NCI-H146 (cell line): ENCODE measurements at regions not wholly inside any gene's neighbourhood (a gene's known extent, or its start where the extent isn't known, plus 50 kb on each side); places are given as distances from the start of the nearest gene placed in this dataset.
A peak's percentile ranks its signal among the peaks of the same experiment; 100 is the strongest.

Experiments used
- DNase-seq: peaks from one replicate; lab custom pipeline; 2025; lab: John Stamatoyannopoulos, UW

- no peak for DNase-seq
Observed at GRCh38 chr3:44092497-44092896, 149.2 kb upstream of the TOPAZ1 start.

GRCh38 chr3:44093531-44093930, 148.2 kb upstream of the TOPAZ1 start:
- DNase-seq: no peak

GRCh38 chr3:44098656-44099415, 142.8 kb upstream of the TOPAZ1 start:
- no peak for DNase-seq

- DNase-seq: no peak
Observed at GRCh38 chr3:44099566-44100297, 142.0 kb upstream of the TOPAZ1 start.

- DNase-seq: no peak
Observed at GRCh38 chr3:44100298-44100695, 141.4 kb upstream of the TOPAZ1 start.

- DNase-seq: no peak
Observed at GRCh38 chr3:44104043-44104442, 137.6 kb upstream of the TOPAZ1 start.

GRCh38 chr3:44104668-44105321, 136.9 kb upstream of the TOPAZ1 start:
- DNase-seq: no peak

GRCh38 chr3:44105571-44105970, 136.1 kb upstream of the TOPAZ1 start:
- no peak for DNase-seq

GRCh38 chr3:44106756-44107155, 134.9 kb upstream of the TOPAZ1 start:
- no peak for DNase-seq

- DNase-seq: no peak
Observed at GRCh38 chr3:44108481-44108880, 133.2 kb upstream of the TOPAZ1 start.

- DNase-seq: no peak
Observed at GRCh38 chr3:44109771-44110361, 131.8 kb upstream of the TOPAZ1 start.

- DNase-seq: no peak
Observed at GRCh38 chr3:44110648-44111047, 131.0 kb upstream of the TOPAZ1 start.

GRCh38 chr3:44111482-44111881, 130.2 kb upstream of the TOPAZ1 start:
- no peak for DNase-seq

- DNase-seq: peak; percentile 35
Observed at GRCh38 chr3:44114142-44114541, 127.5 kb upstream of the TOPAZ1 start.

- no peak for DNase-seq
Observed at GRCh38 chr3:44117239-44117638, 124.4 kb upstream of the TOPAZ1 start.

- no peak for DNase-seq
Observed at GRCh38 chr3:44117736-44118135, 124.0 kb upstream of the TOPAZ1 start.

GRCh38 chr3:44120721-44121582, 120.7 kb upstream of the TOPAZ1 start:
- DNase-seq: no peak

GRCh38 chr3:44125246-44125645, 116.4 kb upstream of the TOPAZ1 start:
- no peak for DNase-seq

GRCh38 chr3:44125882-44126281, 115.8 kb upstream of the TOPAZ1 start:
- no peak for DNase-seq

GRCh38 chr3:44128057-44128775, 113.5 kb upstream of the TOPAZ1 start:
- no peak for DNase-seq

- no peak for DNase-seq
Observed at GRCh38 chr3:44130249-44130648, 111.4 kb upstream of the TOPAZ1 start.
